NCI-H1436 treated with DMSO at 0.1 percent for 48 hours (cell line): ENCODE measurements at regions not wholly inside any gene's neighbourhood (a gene's known extent, or its start where the extent isn't known, plus 50 kb on each side); places are given as distances from the start of the nearest gene placed in this dataset.
"Not testable (repeated sequence)": the region's sequence is repeated elsewhere in the genome, so short reads cannot be mapped to it uniquely, and the experiment has no call there.

Experiments used
- DNase-seq: peaks from one replicate; lab custom pipeline; 2025; lab: John Stamatoyannopoulos, UW

- no peak for DNase-seq
Observed at GRCh38 chrX:45584717-45585116, 384.0 kb upstream of the DIPK2B start.

- DNase-seq: no peak
Observed at GRCh38 chrX:45577361-45577760, 376.7 kb upstream of the DIPK2B start.

GRCh38 chrX:45571453-45571852 lies 370.8 kb upstream of the DIPK2B start:
- no peak for DNase-seq

GRCh38 chrX:45566456-45566855 lies 365.8 kb upstream of the DIPK2B start:
- no peak for DNase-seq

GRCh38 chrX:45557387-45557786 lies 356.7 kb upstream of the DIPK2B start:
- no peak for DNase-seq

- DNase-seq: no peak
Observed at GRCh38 chrX:45554736-45555135, 354.1 kb upstream of the DIPK2B start.

- DNase-seq: no peak
Observed at GRCh38 chrX:45553417-45553816, 352.7 kb upstream of the DIPK2B start.

GRCh38 chrX:45546697-45547096 lies 346.0 kb upstream of the DIPK2B start:
- DNase-seq: not testable (repeated sequence)

GRCh38 chrX:45540181-45540580 lies 339.5 kb upstream of the DIPK2B start:
- no peak for DNase-seq

- DNase-seq: no peak
Observed at GRCh38 chrX:45537936-45538335, 337.3 kb upstream of the DIPK2B start.

GRCh38 chrX:45527834-45528233 lies 327.2 kb upstream of the DIPK2B start:
- no peak for DNase-seq

- no peak for DNase-seq
Observed at GRCh38 chrX:45524805-45525204, 324.1 kb upstream of the DIPK2B start.

- no peak for DNase-seq
Observed at GRCh38 chrX:45524296-45524695, 323.6 kb upstream of the DIPK2B start.

- no peak for DNase-seq
Observed at GRCh38 chrX:45518552-45518951, 317.9 kb upstream of the DIPK2B start.

- DNase-seq: no peak
Observed at GRCh38 chrX:45517090-45517973, 316.7 kb upstream of the DIPK2B start.

- no peak for DNase-seq
Observed at GRCh38 chrX:45515262-45516215, 314.9 kb upstream of the DIPK2B start.

- no peak for DNase-seq
Observed at GRCh38 chrX:45513042-45513441, 312.4 kb upstream of the DIPK2B start.

- DNase-seq: no peak
Observed at GRCh38 chrX:45508454-45508853, 307.8 kb upstream of the DIPK2B start.

GRCh38 chrX:45506149-45506730 lies 305.6 kb upstream of the DIPK2B start:
- no peak for DNase-seq

GRCh38 chrX:45505214-45505613 lies 304.5 kb upstream of the DIPK2B start:
- DNase-seq: no peak

GRCh38 chrX:45503787-45504362 lies 303.2 kb upstream of the DIPK2B start:
- not testable (repeated sequence) for DNase-seq

GRCh38 chrX:45502396-45502795 lies 301.7 kb upstream of the DIPK2B start:
- no peak for DNase-seq
